Pons (tissue), 1 donor: ENCODE measurements at regions not wholly inside any gene's neighbourhood (a gene's known extent, or its start where the extent isn't known, plus 50 kb on each side); places are given as distances from the start of the nearest gene placed in this dataset.
"Not testable (repeated sequence)": the region's sequence is repeated elsewhere in the genome, so short reads cannot be mapped to it uniquely, and the experiment has no call there.

Experiments used
- DNase-seq: peaks from one replicate; pipeline ENCODE4 v3.0.0-alpha.2; 2016; ENCODE audit warnings: low spot score

DNA sequence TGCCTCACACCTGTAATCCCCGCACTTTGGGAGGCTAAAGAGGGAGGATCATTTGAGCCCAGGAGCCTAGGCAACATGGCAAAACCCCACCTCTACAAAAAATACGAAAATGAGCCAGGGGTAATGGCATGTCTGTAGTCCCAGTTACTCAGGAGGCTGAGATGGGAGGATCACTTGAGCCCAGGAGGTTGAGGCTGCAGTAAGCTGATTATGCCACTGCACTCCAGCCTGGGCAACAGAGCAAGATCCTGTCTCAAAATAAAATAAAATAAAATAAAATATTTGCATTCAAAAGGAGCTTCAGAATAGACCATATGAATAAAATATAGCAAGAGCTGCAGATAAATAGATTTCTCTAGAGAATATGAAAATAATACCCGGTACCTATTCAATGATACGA lies 71.5 kb upstream of the ATF7IP2 start:
- DNase-seq: no peak

DNA sequence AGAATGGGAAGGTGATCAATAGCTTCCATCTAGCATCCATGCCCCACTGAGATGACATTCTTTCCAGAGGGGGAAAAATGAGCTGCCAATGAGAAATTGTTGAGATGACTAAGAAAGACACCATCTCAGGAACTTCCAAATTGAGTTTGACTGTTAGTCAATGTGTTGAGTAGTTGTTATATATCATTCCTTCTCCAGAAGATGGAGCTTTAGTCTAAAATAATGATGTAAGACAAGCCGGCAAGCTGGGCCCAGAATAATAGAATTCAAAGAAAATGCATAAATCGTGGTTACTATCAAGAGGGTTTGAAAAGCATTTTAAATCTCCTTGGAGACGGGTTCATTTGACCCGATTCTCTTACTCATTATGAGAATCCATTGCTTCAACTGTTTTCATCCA lies 71.0 kb upstream of the ATF7IP2 start:
- peak; percentile 51 for DNase-seq

DNA sequence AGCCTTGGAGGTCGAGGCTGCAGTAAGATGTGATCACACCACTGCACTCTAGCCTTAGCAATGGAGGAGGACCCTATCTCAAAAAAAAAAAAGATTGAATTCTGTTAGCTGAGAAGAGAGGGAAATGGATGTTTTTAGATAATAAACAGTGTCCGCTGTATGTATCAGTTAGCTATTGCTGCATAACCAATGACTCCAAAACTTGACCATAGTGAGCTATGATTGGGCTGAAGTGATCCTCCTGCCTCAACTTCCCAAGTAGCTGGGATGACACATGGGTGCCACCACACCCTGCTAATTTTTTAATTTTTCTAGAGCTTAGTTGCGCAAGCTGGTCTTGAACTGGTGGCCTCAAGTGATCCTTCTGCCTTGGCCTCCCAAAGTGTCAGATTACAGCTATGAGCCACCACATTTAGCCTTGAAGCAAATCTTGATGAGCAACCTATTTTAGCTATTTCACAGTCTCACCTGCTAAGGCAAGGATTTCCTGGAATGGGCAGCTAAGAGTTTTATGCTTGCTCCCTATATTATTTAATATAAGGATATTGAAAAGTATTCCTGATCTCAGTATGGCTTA lies 68.3 kb upstream of the ATF7IP2 start:
- DNase-seq: no peak

DNA sequence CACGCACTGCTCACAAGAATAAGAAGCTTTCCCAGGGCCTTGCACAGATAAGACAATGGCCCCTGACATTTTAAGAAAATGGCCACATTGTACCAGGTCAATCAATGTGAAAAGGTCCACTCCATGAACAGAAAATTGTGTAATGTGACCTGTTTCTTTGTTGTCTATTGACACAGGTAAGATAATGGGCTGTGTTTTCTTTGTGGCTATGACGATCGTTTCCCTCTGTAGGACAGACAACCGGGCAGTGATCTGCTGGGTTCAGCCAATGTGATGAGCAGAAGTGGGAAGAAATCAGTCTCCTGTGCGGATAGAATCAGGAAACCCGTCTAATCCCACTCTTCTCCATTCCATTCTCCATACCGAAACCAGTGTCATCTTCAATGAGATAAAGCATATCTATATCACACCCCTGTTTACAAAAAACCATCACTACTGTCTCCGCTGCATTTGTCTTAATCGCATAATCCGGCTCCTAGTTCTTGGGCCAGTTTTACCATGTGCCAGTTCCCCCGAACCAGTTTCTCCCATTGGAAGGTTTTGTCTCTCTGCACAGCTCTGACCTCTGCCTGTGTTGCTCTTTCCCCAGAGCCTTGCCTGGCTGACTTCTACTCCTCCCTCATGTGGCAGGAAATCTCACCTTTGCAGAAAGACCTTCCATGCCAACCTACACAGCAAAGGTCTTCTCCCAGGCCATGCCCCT lies 66.9 kb upstream of the ATF7IP2 start:
- no peak for DNase-seq

DNA sequence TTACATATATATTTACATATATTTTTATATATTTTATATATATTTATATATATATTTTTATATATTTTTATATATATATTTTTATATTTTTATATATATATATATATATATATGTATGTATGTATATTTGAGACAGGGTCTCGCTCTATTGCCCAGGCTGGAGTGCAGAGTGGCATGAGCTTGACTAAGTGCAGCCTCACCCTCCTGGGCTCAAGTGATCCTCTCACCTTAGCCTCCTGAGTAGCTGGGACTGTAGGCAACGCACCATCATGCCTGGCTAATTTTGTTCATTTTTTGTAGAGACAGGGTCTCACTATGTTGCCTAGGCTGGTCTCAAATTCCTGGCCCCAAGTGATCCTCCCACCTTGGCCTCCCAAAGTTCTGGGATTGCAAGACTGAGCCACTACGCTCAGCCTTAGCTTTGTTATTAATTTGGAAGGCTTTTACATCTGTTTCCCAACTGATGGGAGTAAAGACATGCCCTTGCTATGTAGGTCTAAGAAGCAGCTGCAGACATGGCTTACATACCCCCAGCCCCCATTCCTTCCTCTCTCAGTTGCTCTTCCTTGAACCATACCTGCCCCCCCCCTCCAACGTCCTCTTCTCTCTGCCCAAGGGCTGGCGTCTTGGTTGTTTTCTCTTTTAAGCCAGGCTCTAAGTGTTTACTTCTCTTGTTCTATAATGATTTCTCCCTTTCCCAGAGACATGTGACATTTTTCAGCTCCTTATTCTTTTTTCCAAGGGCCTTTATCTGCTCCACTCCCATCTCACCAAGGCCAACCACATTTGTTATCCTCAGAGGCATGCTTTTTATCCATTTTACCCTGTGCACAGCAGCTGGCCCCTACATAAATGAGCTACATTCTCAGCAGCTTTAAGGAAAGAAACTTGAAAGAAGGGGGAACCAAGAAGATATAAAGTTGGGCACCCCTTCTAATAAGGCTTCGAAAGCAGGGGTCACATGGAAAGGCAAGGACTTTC lies 64.2 kb upstream of the ATF7IP2 start:
- no peak for DNase-seq

DNA sequence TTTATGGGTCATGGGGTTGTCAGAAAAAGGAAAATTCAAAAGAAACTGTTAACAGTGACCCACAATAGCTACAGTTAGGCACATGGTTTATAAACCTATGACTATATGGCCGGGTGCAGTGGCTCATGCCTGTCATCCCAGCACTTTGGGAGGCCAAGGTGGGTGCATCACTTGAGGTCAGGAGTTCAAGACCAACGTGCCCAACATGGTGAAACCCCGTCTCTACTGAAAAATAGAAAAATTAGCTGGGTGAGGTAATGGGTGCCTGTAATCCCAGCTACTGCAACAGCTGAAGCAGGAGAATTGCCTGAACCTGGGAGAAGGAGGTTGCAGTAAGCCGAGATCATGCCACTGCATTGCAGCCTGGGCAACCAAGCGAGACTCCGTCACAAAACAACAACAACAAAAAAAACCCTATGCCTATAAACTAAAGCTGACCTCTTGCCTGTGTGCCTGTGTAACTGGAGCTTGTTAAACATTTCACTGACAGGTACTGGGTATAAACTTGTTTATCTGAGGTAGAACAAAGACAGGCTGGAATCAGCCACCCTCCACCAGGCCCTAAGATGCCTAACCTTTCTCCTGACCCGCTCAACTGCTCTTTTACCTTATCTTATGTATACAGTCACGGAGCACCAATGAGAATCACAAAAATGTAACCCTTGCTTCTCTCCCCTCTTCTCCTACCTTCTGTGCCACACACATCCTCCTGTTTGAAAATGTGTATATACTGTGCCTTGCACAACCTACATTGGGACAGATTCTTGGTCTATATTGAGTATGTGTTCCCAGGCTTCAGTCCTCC lies 62.9 kb upstream of the ATF7IP2 start:
- DNase-seq: no peak

GRCh38 chr16:10323528-10323869 lies 62.4 kb upstream of the ATF7IP2 start:
- DNase-seq: no peak

DNA sequence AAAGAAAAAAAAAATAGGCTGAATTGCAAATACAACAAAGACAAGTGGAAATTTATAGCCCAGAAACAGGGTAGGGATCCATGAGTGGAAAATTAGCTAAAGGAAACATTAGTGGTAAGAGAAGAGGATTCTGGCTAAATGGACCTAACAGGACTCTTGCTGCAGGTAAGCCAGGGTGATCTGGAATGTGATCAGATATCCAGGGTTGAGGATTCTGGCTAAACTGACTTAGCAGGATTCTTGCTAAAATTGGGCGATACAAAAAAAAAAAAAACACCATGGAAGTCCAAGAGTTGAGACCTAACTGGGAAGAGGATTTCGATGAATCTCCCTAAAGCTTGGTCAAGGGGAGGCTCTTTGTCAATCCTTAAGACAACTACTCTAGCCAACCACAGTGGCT lies 61.7 kb upstream of the ATF7IP2 start:
- DNase-seq: no peak

DNA sequence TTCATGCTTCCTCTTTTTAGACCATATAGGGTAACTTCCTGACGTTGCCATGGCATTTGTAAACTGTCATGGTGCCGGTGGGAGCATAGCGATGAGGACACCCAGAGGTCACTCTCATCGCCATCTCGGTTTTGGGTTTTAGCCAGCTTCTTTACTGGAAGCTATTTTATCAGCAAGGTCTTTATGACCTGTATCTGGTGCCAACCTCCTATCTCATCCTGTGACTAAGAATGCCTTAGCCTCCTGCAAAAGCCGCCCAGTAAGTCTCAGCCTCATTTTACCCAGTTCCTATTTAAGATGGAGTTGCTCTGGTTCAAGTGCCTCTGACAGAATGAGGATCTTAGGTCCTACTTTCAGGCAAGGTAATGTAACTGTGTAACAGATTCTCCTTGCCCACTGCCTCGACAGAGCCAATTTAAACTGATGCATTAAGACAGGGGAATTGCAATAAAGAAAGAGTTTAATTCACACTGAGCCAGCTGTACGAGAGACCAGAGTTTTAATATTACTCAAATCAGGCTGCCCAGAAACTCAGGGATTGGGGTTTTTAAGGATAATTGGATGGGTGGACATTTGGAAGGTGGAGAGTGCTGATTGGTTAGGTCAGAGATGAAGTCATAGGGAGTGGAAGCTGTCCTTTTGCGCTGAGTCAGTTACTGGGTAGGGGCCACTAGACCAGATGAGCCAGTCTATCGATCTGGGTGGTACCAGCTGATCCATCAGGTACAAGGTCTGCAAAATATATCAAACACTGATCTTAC lies 59.9 kb upstream of the ATF7IP2 start:
- no peak for DNase-seq

DNA sequence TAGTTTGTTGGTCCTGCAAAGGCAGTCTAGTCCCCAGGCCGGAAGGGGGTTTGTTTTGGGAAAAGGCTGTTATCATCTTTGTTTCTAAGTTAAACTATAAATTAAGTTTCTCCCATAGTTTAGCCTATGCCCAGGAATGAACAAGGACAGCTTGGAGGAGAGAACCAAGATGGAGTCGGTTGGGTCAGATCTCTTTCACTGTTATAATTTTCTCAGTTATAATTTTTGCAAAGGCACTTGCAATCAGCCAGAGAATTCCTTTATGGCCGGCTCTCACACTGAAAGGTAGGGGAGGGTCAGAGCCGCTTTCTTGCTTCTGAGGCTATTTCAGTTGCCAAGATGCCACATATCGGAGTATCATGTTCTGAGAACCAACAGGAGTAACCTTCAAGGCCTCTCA lies 59.2 kb upstream of the ATF7IP2 start:
- no peak for DNase-seq

GRCh38 chr16:10328291-10328690 lies 57.6 kb upstream of the ATF7IP2 start:
- DNase-seq: not testable (repeated sequence)

DNA sequence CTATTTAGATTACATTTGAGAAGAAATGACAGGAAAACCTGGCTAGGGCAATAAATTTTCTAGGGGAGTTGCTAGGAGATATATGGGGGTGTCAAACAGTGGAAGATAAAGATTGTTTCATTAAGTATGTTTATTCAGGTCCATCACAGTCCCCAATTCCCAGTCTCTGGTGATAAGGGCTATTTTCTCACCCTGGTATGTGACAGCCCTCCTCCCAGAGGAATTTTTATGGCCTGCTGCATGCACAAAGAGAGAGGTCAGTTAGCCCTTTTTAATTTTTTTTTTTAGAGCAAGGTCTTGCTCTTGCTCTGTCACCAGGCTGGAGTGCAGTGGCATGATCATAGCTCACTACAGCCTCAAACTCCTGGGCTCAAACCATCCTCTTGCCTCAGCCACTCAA lies 53.6 kb upstream of the ATF7IP2 start:
- no peak for DNase-seq

DNA sequence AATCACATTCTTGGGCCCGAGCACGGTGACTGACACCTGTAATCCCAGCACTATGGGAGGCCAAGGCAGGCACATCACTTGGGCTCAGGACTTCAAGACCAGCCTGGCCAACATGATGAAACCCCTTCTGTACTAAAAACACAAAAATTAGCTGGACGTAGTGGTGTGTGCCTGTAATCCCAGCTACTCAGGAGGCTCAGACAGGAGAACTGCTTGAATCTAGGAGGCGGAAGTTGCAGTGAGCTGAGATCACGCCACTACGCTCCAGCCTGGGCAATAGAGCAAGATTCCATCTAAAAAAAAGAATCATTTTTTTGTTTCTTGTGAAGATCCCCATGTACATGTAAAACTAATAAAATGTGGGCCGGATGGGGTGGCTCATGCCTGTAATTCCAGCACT lies 53.1 kb upstream of the ATF7IP2 start:
- no peak for DNase-seq

DNA sequence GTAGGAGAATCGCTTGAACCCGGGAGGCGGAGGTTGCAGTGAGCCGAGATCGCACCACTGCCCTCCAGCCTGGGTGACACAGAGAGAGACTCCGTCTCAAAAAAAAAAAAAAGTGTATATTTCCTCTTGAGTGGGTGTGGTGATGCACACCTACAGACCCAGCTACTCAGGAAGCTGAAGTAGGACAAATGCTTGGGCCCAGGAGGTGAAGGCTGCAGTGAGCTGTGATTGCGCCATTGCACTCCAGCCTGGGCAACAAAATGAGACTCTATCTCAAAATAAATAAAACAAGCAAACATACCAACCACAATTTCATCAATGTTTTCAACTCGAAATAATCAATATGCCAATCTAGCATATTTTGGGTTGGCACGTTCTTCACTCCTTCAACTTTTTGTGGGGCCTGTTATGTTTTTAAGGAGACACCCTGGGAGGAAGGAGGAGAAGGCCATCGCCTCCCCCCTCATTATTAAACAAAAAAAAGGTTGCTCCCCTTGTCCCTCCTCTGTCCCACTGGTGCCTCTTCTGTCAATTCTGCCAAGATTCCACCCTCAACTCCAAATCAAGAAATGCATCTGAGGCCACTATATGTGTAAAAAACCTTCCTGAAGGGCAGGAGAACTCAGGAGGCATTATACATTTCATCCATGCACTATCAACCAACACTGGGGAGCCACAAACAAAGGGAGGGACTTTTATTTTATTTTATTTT lies 52.4 kb upstream of the ATF7IP2 start:
- no peak for DNase-seq

GRCh38 chr16:10335681-10336080 lies 50.2 kb upstream of the ATF7IP2 start:
- DNase-seq: no peak
